HG02571 (cell line): ENCODE measurements at regions not wholly inside any gene's neighbourhood (a gene's known extent, or its start where the extent isn't known, plus 50 kb on each side); places are given as distances from the start of the nearest gene placed in this dataset.
A peak's percentile ranks its signal among the peaks of the same experiment; 100 is the strongest.

Experiments used
- ATAC-seq: cut with Tn5 transposase; IDR thresholded peaks from one replicate; pipeline ENCODE4 v1.9.1; 2021; ENCODE audit warnings: mild to moderate bottlenecking, moderate library complexity; ENCODE audit not compliant: unreplicated experiment

DNA sequence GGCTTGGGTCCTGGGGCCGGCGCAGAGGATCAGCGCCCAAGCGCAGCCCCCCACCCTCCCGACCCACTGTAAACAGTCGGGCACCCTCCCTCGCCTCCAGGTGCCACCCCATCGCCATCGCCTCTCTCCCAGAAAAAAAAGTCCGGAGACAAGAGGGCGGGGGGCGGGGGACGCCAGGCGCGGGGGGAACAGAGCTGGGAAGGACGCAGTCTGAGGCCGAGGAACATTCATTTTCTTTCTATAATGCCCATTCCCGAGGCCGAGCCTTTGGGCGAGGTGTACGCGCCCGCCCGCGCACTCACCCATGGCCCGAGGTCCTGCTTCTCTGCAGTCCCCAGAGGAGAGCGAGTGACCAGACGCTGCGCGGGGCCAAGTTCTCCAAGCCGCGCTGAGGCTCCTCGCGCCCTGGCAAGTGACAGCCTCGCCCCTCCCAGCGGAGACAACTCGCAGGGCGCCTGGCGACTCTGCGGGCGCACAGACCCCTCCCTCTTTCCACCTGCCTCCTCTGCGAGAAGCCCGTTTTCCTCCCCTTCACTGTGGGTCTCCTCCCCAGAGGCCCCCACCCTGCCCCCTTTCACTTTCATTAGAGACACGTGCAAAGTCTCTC is 63.5 kb upstream of the WDR17 start:
- peak; percentile 58 for ATAC-seq

DNA sequence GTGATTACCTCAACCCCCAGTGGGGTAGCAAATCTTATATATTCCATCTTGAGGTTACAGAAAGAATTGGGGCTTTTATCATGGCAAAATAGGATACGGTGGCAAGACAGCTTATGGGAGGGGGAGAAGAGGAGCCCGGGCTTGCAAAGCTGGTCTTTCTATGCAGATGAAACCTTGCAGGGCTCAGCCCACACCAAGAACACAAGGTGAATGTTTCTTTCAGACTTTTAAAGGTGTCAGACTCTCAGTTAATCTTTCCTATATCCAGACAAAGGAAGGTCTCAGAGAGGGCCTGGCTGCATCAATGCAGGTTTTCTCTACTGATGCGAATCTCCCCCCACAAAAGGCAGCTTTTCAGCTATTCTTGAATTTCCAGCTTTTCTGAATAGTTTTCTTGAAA is 59.9 kb upstream of the WDR17 start:
- no peak for ATAC-seq

DNA sequence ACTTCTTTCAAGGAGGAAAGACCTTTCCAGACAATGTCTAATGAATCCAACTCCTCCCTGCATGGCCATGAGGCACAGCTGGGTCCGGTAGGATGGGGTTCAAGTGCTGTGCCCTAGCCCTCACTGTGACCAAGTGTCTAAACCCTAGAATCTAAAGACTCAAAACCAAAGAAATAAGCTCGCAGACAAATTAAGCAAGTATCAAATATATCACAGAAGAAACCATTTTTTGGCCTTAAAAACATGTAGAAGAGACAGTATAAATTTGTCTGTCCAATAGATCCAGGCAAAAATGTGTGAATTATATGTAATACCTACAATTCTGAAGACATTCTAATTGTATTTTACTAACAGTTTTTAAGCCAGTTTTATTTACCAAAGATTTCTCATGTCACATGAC is 56.4 kb upstream of the WDR17 start:
- no peak for ATAC-seq

DNA sequence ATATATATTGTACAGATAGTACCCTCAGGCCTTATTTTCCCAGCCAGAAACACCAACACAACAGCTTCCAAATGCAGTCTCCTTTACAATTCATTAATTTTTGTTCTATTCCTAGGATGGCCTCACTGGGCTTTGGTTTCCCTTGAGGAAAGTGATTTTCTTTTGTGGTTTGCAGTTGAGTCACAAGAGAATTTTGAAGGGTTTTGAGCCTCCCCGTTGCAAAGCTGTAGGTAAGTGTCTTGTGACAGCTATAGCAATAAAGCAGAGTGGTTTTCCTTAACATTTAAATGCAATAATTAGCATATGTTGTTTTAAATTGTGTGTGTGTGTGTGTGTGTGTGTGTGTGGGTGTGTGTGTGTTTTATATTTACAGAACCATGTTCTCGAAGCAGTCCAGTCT is 54.1 kb upstream of the WDR17 start:
- no peak for ATAC-seq

DNA sequence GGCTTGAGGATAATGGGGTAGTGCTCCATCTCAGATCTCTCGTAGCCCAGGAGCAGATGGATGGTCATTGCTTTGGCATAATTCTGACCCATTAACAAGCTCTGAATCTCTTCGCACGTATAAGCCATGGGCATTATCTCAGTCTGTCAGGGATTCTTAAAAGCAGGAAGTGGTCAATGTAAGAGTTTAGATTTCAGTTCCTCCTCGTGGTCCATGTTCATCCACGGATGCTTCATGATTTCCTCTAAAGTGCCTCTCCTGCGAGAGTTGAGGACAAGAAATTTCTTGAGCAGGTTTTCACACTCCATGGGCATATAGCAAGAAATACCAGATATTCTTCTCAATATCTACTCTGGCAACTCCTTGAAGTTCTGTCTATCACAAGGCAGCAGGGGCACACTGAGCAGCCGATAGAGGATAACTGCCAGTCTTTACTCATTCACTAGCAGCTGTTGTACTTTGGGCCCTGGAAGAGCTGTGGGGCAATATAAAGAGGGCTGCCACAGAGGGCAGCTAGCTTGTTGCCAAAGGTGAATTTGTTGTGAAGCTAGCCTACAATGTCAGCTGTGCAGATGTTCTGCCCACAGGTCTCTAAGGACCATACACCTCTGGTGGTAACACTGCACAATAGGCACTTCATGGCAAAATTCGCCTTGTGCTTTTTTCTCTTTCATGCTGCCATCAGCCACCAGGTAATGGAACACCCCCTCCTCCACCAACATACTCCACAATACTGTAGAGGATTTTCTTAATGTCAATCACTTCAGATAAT is 52.0 kb upstream of the WDR17 start:
- peak; percentile 66 for ATAC-seq

DNA sequence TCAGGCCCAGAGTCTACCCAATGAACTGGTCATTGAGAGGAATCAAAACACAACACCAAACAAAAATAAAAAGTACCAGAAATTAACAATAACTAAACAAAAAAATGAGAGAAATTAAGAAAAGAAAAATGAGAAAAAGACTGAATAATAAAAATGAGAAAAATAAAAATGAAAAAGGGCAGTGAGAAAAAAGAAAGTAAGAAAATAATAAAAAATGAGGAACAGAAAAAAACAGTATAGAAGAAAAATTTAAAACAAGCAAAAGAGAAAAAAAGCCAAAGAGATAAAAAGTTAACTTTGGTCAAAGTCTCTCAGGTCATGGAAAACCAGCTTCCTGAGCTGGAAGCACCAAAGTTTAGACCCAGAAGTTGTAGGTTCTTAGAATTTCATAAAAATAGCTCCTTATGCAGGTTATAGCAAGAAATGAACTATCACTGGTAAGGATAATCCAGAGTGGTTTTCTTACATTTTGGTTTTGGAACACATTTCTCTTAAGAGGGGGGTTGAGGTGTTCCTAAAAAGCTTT is 51.0 kb upstream of the WDR17 start:
- no peak for ATAC-seq
